BLaER1 treated with 17β-estradiol and CSF1 and Interleukin-3, amounts not matched to agents 10 nM and 100 nM (cell line): ENCODE measurements at regions not wholly inside any gene's neighbourhood (a gene's known extent, or its start where the extent isn't known, plus 50 kb on each side); places are given as distances from the start of the nearest gene placed in this dataset.

Source experiments
- H3K27ac ChIP-seq, 11 experiments: shearing (Covaris generic); formaldehyde crosslinking; 2 replicates each; pipeline ENCODE4 v1.8.1; 2022
- H3K27me3 ChIP-seq, 11 experiments: shearing (Covaris generic); formaldehyde crosslinking; 2 replicates each; pipeline ENCODE4 v1.8.1; 2022
- H3K36me3 ChIP-seq, 11 experiments: shearing (Covaris generic); formaldehyde crosslinking; 2 replicates each; pipeline ENCODE4 v1.8.1; 2022
- H3K4me1 ChIP-seq, 10 experiments: shearing (Covaris generic); formaldehyde crosslinking; 2 replicates each; pipeline ENCODE4 v1.8.1; 2022
- H3K4me2 ChIP-seq, 11 experiments: shearing (Covaris generic); formaldehyde crosslinking; 2 replicates each; pipeline ENCODE4 v1.8.1; 2022
- H3K4me3 ChIP-seq, 10 experiments: shearing (Covaris generic); formaldehyde crosslinking; 2 replicates each; pipeline ENCODE4 v1.8.1; 2022
- H3K9ac ChIP-seq, 11 experiments: shearing (Covaris generic); formaldehyde crosslinking; 2 replicates each; pipeline ENCODE4 v1.8.1; 2022
- H3K9me3 ChIP-seq, 11 experiments: shearing (Covaris generic); formaldehyde crosslinking; replicated peaks in 1 of 11; 2 replicates each; pipeline ENCODE4 v1.8.1; 2022
- H4K20me1 ChIP-seq, 11 experiments: shearing (Covaris generic); formaldehyde crosslinking; 2 replicates each; pipeline ENCODE4 v1.8.1; 2022
- Cebpa-rat ChIP-seq, 11 experiments: shearing (Covaris generic); IDR thresholded peaks; 2 replicates each; pipeline ENCODE4 v1.8.1; 2022

DNA sequence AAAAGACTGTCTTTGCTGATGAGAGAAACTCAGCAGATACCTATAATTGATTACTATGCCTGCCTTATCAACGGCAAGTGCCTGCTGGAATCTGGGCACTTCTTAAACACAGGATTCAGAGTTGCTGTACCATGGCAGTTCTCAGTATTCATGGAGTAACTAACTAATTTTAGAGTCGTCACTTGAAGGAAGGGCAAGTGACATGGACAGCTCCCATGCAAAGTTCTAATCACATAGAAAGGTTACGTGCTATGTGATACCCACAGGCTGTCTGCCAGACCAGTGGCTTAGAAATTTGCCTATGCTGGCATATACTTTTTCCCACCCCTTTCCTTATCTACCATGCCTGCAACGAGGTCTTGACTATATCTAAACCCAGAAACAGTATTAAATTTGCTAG, 931.1 kb upstream of the TENM3 start:
- H3K4me3 ChIP-seq, result no peak overlapping the region
- no peaks in the 10 kb centered on the region for H3K9me3 ChIP-seq
- H3K27me3 ChIP-seq, result no peaks in the 10 kb centered on the region
- no peaks in the 10 kb centered on the region for H3K36me3 ChIP-seq
- H4K20me1 ChIP-seq, result no peaks in the 10 kb centered on the region
- H3K4me2 ChIP-seq, result no peak overlapping the region
- H3K27ac ChIP-seq, result no peak overlapping the region
- no peak for TF ChIP-seq Cebpa-rat (IDR thresholded peaks at IDR 0.05)
- H3K4me1 ChIP-seq, result no peaks in the 10 kb centered on the region
- no peak overlapping the region for H3K9ac ChIP-seq

DNA sequence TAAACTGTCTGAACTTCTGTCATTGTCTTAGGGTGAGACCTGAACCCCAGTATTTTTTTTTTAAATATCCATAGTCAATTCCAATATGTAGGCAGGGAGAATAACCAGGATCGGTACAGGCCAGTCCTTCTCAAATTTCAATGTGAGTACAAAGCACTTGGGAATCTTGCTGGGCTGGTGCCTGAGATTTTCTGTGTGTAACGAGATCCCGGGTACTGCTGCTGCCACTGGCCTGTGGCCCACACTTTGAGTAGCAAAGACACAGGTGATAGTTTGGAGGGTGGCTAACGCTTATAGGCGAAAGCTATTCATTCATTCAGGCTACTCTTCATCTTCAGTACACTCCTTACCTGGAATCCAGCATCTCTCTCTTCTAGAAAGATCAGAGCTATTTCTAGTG, 923.6 kb upstream of the TENM3 start:
- Histone ChIP-seq H3K9ac (no peak overlapping the region), H3K4me3 (no peak overlapping the region), H3K9me3 (no peaks in the 10 kb centered on the region), H3K4me1 (no peaks in the 10 kb centered on the region), H3K36me3 (no peaks in the 10 kb centered on the region), H4K20me1 (no peaks in the 10 kb centered on the region), H3K4me2 (no peak overlapping the region), H3K27me3 (no peaks in the 10 kb centered on the region), H3K27ac (no peak overlapping the region)
- TF ChIP-seq Cebpa-rat (IDR thresholded peaks at IDR 0.05), result no peak

DNA sequence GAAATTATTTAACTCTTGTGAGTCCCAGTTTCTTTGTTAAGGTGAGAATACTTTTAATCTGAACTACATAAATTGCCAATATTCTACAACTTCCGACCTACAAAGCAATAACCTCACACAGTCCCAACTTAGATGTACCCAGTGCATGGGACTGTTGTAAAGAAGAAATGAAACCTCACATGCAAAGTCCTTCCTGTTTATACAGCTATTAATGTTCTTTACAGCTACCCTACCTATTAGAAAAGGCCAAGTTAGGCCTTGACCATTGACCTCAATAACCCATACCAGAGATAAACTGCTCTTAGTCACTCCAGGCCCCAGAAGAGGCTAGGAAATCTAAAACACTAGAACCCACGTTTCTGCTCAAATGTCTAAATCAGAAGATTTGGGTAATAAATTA, 920.1 kb upstream of the TENM3 start:
- Histone ChIP-seq H4K20me1 (no peaks in the 10 kb centered on the region), H3K9ac (no peak overlapping the region), H3K9me3 (peaks cover 0 to 4% (median under 1%) of the 10 kb centered on the region in 11 experiments; a peak in 12 of 22 replicates), H3K27ac (no peak overlapping the region), H3K27me3 (no peaks in the 10 kb centered on the region), H3K36me3 (no peaks in the 10 kb centered on the region), H3K4me2 (no peak overlapping the region), H3K4me3 (no peak overlapping the region), H3K4me1 (no peaks in the 10 kb centered on the region)
- TF ChIP-seq Cebpa-rat (IDR thresholded peaks at IDR 0.05), result no peak

DNA sequence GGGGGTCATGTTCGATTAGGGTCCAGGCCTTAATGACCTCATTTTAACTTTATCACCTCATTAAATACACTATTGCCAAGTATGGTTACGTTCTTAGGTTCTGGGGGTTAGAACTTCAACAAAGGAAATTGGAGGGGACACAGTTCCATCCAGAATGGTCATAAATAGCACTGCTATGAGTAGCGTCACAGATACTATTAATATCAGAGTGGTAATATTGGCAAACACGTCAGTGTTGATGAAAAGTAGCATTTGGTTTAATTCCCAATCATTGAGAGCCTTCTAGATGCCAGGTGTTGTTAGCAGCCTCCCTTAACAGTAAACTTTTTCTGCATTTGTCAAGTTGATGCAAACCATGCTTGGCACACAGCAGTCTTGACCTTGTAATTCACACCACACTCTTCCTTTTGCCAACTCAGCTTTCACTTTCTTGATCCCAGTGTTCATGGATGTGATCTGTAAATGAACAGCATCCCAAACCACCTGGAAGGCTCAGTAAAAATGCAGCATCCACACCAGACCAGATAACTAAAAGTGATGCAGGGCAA, 912.5 kb upstream of the TENM3 start:
- no peak overlapping the region for H3K4me3 ChIP-seq
- no peak overlapping the region for H3K27ac ChIP-seq
- H3K4me1 ChIP-seq, result no peaks in the 10 kb centered on the region
- no peaks in the 10 kb centered on the region; a peak in 1 of 22 replicates for H3K27me3 ChIP-seq
- H3K36me3 ChIP-seq, result no peaks in the 10 kb centered on the region
- TF ChIP-seq Cebpa-rat (IDR thresholded peaks at IDR 0.05), result no peak
- H3K9ac ChIP-seq, result no peak overlapping the region
- H3K9me3 ChIP-seq, result peaks cover 6 to 15% (median 10%) of the 10 kb centered on the region in 11 experiments; a peak in 20 of 22 replicates
- H3K4me2 ChIP-seq, result no peak overlapping the region
- H4K20me1 ChIP-seq, result no peaks in the 10 kb centered on the region

DNA sequence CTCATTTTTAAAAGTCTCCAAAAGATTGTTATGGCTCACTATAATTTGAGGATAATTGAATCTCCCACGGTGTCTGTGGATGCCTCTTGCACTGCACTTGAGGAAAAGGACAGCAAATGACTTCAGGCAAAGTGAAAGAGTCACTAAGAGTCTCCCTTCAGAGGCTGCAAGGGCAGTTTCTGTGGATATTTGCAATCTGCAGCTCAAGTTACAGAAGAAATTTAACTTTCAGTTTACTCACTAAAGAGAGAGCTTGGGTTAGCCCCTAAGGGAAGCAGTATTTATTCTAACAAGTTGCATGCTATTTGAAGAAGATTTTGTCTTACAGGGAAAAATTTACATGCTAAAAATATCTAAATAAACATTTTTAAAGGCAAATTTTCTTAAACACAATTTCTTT, 912.0 kb upstream of the TENM3 start:
- H4K20me1 ChIP-seq, result no peaks in the 10 kb centered on the region
- no peak overlapping the region for H3K4me3 ChIP-seq
- no peaks in the 10 kb centered on the region for H3K4me1 ChIP-seq
- no peaks in the 10 kb centered on the region; a peak in 1 of 22 replicates for H3K27me3 ChIP-seq
- H3K36me3 ChIP-seq, result no peaks in the 10 kb centered on the region
- TF ChIP-seq Cebpa-rat (IDR thresholded peaks at IDR 0.05), result no peak
- no peak overlapping the region for H3K9ac ChIP-seq
- no peak overlapping the region for H3K4me2 ChIP-seq
- peaks cover 6 to 15% (median 10%) of the 10 kb centered on the region in 11 experiments; a peak in 20 of 22 replicates for H3K9me3 ChIP-seq
- H3K27ac ChIP-seq, result no peak overlapping the region

DNA sequence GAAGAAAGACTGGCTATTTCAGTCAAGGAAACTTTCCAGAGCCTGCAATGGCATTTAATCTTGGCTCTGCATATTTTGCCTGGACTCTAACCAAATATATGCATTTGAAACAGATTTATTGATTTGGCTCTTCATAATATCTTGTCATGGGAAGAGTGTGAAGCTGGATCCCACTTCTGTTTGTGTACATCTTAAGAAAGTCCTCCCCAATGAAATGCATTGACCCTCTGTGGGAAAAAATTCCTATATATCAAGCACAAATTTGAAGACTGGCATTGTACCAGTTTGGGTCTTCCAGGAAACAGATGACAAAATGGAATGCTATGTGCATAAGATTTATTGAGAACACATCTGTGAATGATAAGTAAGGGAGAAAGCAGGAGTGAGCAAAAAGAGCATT, 897.3 kb upstream of the TENM3 start:
- H3K27me3 ChIP-seq, result no peaks in the 10 kb centered on the region
- no peak for TF ChIP-seq Cebpa-rat (IDR thresholded peaks at IDR 0.05)
- H3K27ac ChIP-seq, result no peak overlapping the region
- H3K4me3 ChIP-seq, result no peak overlapping the region
- no peaks in the 10 kb centered on the region for H3K4me1 ChIP-seq
- peaks cover 0 to 14% (median 4%) of the 10 kb centered on the region in 11 experiments; a peak in 7 of 22 replicates for H3K9me3 ChIP-seq
- H3K4me2 ChIP-seq, result no peak overlapping the region
- no peak overlapping the region for H3K9ac ChIP-seq
- H4K20me1 ChIP-seq, result no peaks in the 10 kb centered on the region
- H3K36me3 ChIP-seq, result no peaks in the 10 kb centered on the region

DNA sequence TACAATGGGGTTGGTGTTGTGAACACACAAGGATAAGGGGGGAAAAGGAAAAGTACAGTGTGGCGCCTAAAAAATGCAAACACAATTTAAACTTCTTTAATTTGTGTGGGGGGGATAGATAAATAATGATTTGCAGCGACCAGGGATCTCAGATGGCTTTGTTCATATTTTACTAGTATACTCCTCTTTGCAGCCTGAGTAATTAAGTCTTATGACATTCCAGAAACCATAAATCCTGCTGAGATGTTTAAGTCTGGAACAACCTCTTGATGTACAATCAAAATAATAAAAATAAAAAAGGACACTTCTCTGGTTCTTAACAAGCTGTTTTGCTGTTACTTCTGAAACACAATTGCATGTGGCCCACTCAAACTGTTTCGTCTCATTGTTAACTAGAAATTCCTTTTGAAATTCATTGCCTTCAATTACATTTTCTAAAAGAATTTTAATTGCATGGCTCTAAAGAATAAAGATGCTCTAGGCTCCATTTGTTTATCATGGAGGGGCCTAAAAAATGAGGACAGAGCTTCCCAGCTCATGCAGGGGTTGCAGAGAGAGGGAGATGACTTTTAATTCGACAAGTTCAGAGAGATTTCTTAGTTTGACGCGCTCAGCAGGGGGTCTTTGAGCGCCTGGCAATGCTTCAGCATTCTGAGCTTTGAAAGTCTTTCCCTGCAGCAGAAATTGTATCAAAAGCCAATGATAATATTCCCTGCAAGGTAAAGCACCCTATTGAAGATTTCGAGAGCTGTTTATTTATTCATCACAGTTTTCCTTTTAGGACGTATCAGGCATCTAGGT, 892.4 kb upstream of the TENM3 start:
- H3K4me2 ChIP-seq, result no peak overlapping the region
- no peak for TF ChIP-seq Cebpa-rat (IDR thresholded peaks at IDR 0.05)
- no peaks in the 10 kb centered on the region for H4K20me1 ChIP-seq
- no peaks in the 10 kb centered on the region for H3K36me3 ChIP-seq
- no peak overlapping the region for H3K27ac ChIP-seq
- no peaks in the 10 kb centered on the region for H3K27me3 ChIP-seq
- no peaks in the 10 kb centered on the region for H3K4me1 ChIP-seq
- no peak overlapping the region for H3K9ac ChIP-seq
- no peaks in the 10 kb centered on the region for H3K9me3 ChIP-seq
- no peak overlapping the region for H3K4me3 ChIP-seq

DNA sequence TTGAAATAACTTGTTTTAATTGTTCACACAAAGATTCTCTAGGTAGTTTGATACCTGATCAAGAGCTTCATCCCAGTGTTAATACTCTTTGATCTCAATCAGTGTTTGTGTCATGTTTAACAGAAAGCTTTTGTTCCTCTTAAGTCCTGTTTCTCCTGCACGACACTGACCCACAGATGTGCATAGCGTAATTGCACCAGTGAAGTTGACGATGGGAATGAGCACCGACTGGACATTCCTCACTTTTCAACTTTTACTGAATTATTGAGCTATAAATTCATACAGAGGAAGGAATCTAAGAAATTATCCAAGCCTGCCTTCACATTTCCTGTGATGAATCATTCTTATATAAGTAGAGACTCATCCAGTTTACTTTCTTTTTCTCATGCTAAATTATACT, 878.7 kb upstream of the TENM3 start:
- Histone ChIP-seq H3K36me3 (no peaks in the 10 kb centered on the region), H3K27ac (no peak overlapping the region), H3K4me1 (peaks cover 0 to 37% (median 18%) of the 10 kb centered on the region in 10 experiments; a peak in 16 of 20 replicates), H3K4me2 (peak overlapping the region in 3 of 11 experiments; percentile 5 to 19 (median 11); a peak in 4 of 22 replicates), H3K9me3 (peaks cover 5 to 21% (median 12%) of the 10 kb centered on the region in 11 experiments; a peak in 17 of 22 replicates), H4K20me1 (no peaks in the 10 kb centered on the region), H3K27me3 (peaks cover 0 to 11% (median 0%) of the 10 kb centered on the region in 11 experiments; a peak in 1 of 22 replicates), H3K9ac (no peak overlapping the region), H3K4me3 (no peak overlapping the region)
- no peak for TF ChIP-seq Cebpa-rat (IDR thresholded peaks at IDR 0.05)

DNA sequence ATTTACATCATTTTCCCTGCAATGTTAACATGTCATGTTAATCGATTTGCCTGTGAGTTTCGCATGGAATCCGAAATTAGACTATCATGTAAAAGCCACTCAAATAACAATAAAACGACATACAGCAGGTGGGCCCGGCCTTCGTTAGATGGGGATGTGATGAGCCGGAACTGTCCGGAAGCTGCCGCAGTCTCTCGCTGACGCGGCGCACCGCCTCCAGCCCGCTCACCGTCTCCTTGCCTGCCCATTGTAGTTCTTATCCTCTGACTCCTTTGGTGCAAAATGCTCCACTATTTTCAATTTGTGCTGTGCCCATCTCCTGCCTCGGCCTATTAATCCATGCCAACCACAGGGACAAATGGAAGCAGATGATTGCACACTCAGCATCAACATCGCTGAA, 877.5 kb upstream of the TENM3 start:
- H3K9ac ChIP-seq, result no peak overlapping the region
- H3K9me3 ChIP-seq, result peaks cover 5 to 21% (median 12%) of the 10 kb centered on the region in 11 experiments; a peak in 17 of 22 replicates
- H3K27ac ChIP-seq, result no peak overlapping the region
- peaks cover 0 to 21% (median 0%) of the 10 kb centered on the region in 11 experiments; a peak in 4 of 22 replicates for H3K27me3 ChIP-seq
- no peak for TF ChIP-seq Cebpa-rat (IDR thresholded peaks at IDR 0.05)
- no peaks in the 10 kb centered on the region for H3K36me3 ChIP-seq
- H3K4me3 ChIP-seq, result no peak overlapping the region
- peaks cover 0 to 25% (median 10%) of the 10 kb centered on the region in 10 experiments; a peak in 16 of 20 replicates for H3K4me1 ChIP-seq
- no peak overlapping the region for H3K4me2 ChIP-seq
- H4K20me1 ChIP-seq, result no peaks in the 10 kb centered on the region
